ENCODE measurements at regions not wholly inside any gene's neighbourhood (a gene's known extent, or its start where the extent isn't known, plus 50 kb on each side); places are given as distances from the start of the nearest gene placed in this dataset.

DNA sequence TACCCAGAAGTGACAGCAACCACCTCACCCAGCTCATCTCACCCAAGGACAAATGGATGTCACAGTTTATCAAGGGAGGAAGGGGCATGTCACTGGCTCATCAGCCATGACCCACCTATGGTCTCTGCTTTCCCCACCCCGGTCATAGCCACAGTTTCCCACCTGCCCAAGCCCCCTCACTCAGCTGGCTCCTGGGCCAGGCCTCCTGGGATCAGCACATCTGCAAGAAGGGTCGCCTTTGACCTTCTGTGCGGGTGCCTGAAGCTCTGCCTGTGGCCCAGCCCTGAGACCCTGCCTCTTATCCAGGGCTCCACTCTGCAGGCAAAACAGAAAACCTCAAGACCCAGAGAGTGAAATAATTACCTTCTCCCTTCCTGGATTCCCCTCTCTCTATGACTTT lies 236.4 kb downstream of the BUD13 start:
- TF ChIP-seq, protein P1, sequence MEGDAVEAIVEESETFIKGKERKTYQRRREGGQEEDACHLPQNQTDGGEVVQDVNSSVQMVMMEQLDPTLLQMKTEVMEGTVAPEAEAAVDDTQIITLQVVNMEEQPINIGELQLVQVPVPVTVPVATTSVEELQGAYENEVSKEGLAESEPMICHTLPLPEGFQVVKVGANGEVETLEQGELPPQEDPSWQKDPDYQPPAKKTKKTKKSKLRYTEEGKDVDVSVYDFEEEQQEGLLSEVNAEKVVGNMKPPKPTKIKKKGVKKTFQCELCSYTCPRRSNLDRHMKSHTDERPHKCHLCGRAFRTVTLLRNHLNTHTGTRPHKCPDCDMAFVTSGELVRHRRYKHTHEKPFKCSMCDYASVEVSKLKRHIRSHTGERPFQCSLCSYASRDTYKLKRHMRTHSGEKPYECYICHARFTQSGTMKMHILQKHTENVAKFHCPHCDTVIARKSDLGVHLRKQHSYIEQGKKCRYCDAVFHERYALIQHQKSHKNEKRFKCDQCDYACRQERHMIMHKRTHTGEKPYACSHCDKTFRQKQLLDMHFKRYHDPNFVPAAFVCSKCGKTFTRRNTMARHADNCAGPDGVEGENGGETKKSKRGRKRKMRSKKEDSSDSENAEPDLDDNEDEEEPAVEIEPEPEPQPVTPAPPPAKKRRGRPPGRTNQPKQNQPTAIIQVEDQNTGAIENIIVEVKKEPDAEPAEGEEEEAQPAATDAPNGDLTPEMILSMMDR (IDR thresholded peaks at IDR 0.05; ENCODE audit: low read depth, low read length) = no peak
- TF ChIP-seq EZH2phosphoT487 (IDR thresholded peaks at IDR 0.05; ENCODE audit: low read depth) = no peak

All from OCI-LY3 (cell line).